ENCODE measurements at regions not wholly inside any gene's neighbourhood (a gene's known extent, or its start where the extent isn't known, plus 50 kb on each side); places are given as distances from the start of the nearest gene placed in this dataset.

- no peak overlapping the region for H3K27ac ChIP-seq
- H3K27me3 ChIP-seq = no peaks in the 10 kb centered on the region
- no peak for DNase-seq (ENCODE audit: extremely low spot score in 2 of 2)
- no peaks in the 10 kb centered on the region for H3K9me3 ChIP-seq
- H3K4me1 ChIP-seq = no peaks in the 10 kb centered on the region
- TF ChIP-seq CTCF (IDR thresholded peaks at IDR 0.05) = no peak
- no peak for TF ChIP-seq POLR2AphosphoS5 (IDR thresholded peaks at IDR 0.05; ENCODE audit: insufficient read depth in 1 of 2, low read depth in 1 of 2)
- no peak for TF ChIP-seq POLR2A (IDR thresholded peaks at IDR 0.05)
- intact Hi-C loops (cut with DNase I) = no loop called here
- no peak overlapping the region for H3K4me3 ChIP-seq
- no peaks in the 10 kb centered on the region for H3K36me3 ChIP-seq
Observed at GRCh38 chr3:117962750-117963149, 1071.9 kb downstream of the IGSF11 start.

GRCh38 chr3:117963858-117964257 is 1070.8 kb downstream of the IGSF11 start:
- Histone ChIP-seq H3K4me1 (no peaks in the 10 kb centered on the region), H3K27me3 (no peaks in the 10 kb centered on the region), H3K4me3 (no peak overlapping the region), H3K27ac (no peak overlapping the region), H3K36me3 (no peaks in the 10 kb centered on the region), H3K9me3 (no peaks in the 10 kb centered on the region)
- TF ChIP-seq CTCF (IDR thresholded peaks at IDR 0.05) (no peak), POLR2AphosphoS5 (IDR thresholded peaks at IDR 0.05; ENCODE audit: insufficient read depth in 1 of 2, low read depth in 1 of 2) (no peak)
- intact Hi-C loops (cut with DNase I) = no loop called here
- DNase-seq (ENCODE audit: extremely low spot score in 2 of 2) = no peak

- H3K27me3 ChIP-seq = no peaks in the 10 kb centered on the region
- no peaks in the 10 kb centered on the region for H3K9me3 ChIP-seq
- no peaks in the 10 kb centered on the region for H3K4me1 ChIP-seq
- no peak overlapping the region for H3K4me3 ChIP-seq
- TF ChIP-seq POLR2AphosphoS5 (IDR thresholded peaks at IDR 0.05; ENCODE audit: insufficient read depth in 1 of 2, low read depth in 1 of 2) (no peak), POLR2A (IDR thresholded peaks at IDR 0.05) (no peak), CTCF (IDR thresholded peaks at IDR 0.05) (no peak)
- no peak overlapping the region for H3K27ac ChIP-seq
- H3K36me3 ChIP-seq = no peaks in the 10 kb centered on the region
- intact Hi-C loops (cut with DNase I) = no loop called here
- DNase-seq (ENCODE audit: extremely low spot score in 2 of 2) = no peak
Observed at GRCh38 chr3:117964814-117965213, 1069.8 kb downstream of the IGSF11 start.

GRCh38 chr3:117977504-117978228 is 1057.0 kb downstream of the IGSF11 start:
- no peaks in the 10 kb centered on the region for H3K9me3 ChIP-seq
- intact Hi-C loops (cut with DNase I) = no loop called here
- TF ChIP-seq POLR2A (IDR thresholded peaks at IDR 0.05) = no peak
- no peak for TF ChIP-seq CTCF (IDR thresholded peaks at IDR 0.05)
- DNase-seq (ENCODE audit: extremely low spot score in 2 of 2) = no peak
- H3K27ac ChIP-seq = no peak overlapping the region
- H3K4me1 ChIP-seq = no peaks in the 10 kb centered on the region
- H3K36me3 ChIP-seq = no peaks in the 10 kb centered on the region
- H3K4me3 ChIP-seq = no peak overlapping the region
- H3K27me3 ChIP-seq = no peaks in the 10 kb centered on the region

- no peaks in the 10 kb centered on the region for H3K36me3 ChIP-seq
- TF ChIP-seq POLR2AphosphoS5 (IDR thresholded peaks at IDR 0.05; ENCODE audit: insufficient read depth in 1 of 2, low read depth in 1 of 2) = no peak
- TF ChIP-seq CTCF (IDR thresholded peaks at IDR 0.05) = no peak
- no peak for TF ChIP-seq POLR2A (IDR thresholded peaks at IDR 0.05)
- H3K4me1 ChIP-seq = no peaks in the 10 kb centered on the region
- no peaks in the 10 kb centered on the region for H3K9me3 ChIP-seq
- H3K4me3 ChIP-seq = no peak overlapping the region
- no peaks in the 10 kb centered on the region for H3K27me3 ChIP-seq
- H3K27ac ChIP-seq = no peak overlapping the region
- no peak for DNase-seq (ENCODE audit: extremely low spot score in 2 of 2)
- intact Hi-C loops (cut with DNase I) = no loop called here
Observed at GRCh38 chr3:117979466-117979865, 1055.2 kb downstream of the IGSF11 start.
